IMR-90 (cell line): ENCODE measurements at regions not wholly inside any gene's neighbourhood (a gene's known extent, or its start where the extent isn't known, plus 50 kb on each side); places are given as distances from the start of the nearest gene placed in this dataset.

Source experiments
- BHLHE40 ChIP-seq: fragments of 150-350 bp; IDR thresholded peaks from 2 replicates; pipeline ENCODE4 v1.6.1; 2016; ENCODE audit warnings: mild to moderate bottlenecking, low read depth, low read length
- CEBPB ChIP-seq: IDR thresholded peaks from 2 replicates; pipeline ENCODE4 v1.6.1; 2012; ENCODE audit warnings: low read depth, low read length, improper control_type of control experiment
- FOS ChIP-seq: fragments of 150-350 bp; IDR thresholded peaks from 2 replicates; pipeline ENCODE4 v1.6.1; 2016; ENCODE audit warnings: low read depth, low read length
- MAFK ChIP-seq: IDR thresholded peaks from 2 replicates; pipeline ENCODE4 v1.6.1; 2012; ENCODE audit warnings: low read depth, low read length, improper control_type of control experiment
- POLR2A ChIP-seq: IDR thresholded peaks from 2 replicates; pipeline ENCODE4 v1.6.1; 2012; ENCODE audit warnings: mild to moderate bottlenecking, low read depth, low read length
- RAD21 ChIP-seq: IDR thresholded peaks from 2 replicates; pipeline ENCODE4 v1.6.1; 2012; ENCODE audit warnings: low read length, improper control_type of control experiment
- RCOR1 ChIP-seq: IDR thresholded peaks from 2 replicates; pipeline ENCODE4 v1.6.1; 2012; ENCODE audit warnings: mild to moderate bottlenecking, low read length, improper control_type of control experiment; ENCODE audit not compliant: insufficient replicate concordance
- SMC3 ChIP-seq: fragments of 150-350 bp; IDR thresholded peaks from 2 replicates; pipeline ENCODE4 v1.6.1; 2016; ENCODE audit warnings: low read depth, mild to moderate bottlenecking, antibody characterized with exemption, low read length, moderate library complexity
- TF ChIP-seq, protein P1 (sequence below): conservative IDR thresholded peaks from 2 replicates; pipeline ENCODE4 v1.5.1; 2012; ENCODE audit warnings: mild to moderate bottlenecking, low read depth, low read length, improper control_type of control experiment
- TF ChIP-seq, protein P2 (sequence below): fragments of 150-350 bp; IDR thresholded peaks from 2 replicates; pipeline ENCODE4 v1.6.1; 2017; ENCODE audit warnings: mild to moderate bottlenecking, antibody characterized with exemption, low read length, low read depth

DNA sequence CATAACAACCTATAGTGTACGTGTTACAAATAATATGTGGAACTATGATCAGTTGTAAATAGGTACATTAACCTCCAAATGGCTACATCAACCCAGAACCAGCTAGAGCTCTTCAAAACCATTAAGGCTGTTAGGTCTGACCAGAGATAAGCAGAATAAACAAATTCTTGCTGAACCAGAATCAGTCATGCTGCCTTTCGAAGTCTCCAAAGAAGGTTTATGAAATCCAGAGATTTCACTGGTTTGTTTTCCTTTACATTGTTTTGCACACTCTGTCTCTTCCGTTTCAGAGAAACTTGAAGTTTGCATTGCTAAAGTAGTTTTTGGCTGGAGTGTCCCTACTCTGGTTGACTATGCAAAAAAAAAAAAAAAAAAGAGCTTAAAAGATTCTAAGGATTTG, 177.3 kb upstream of the SLIT2 start:
- TF ChIP-seq POLR2A (no peak), RAD21 (no peak), RCOR1 (no peak), BHLHE40 (no peak), FOS (no peak), CEBPB (no peak), SMC3 (no peak), MAFK (no peak)
- TF ChIP-seq, protein P1, sequence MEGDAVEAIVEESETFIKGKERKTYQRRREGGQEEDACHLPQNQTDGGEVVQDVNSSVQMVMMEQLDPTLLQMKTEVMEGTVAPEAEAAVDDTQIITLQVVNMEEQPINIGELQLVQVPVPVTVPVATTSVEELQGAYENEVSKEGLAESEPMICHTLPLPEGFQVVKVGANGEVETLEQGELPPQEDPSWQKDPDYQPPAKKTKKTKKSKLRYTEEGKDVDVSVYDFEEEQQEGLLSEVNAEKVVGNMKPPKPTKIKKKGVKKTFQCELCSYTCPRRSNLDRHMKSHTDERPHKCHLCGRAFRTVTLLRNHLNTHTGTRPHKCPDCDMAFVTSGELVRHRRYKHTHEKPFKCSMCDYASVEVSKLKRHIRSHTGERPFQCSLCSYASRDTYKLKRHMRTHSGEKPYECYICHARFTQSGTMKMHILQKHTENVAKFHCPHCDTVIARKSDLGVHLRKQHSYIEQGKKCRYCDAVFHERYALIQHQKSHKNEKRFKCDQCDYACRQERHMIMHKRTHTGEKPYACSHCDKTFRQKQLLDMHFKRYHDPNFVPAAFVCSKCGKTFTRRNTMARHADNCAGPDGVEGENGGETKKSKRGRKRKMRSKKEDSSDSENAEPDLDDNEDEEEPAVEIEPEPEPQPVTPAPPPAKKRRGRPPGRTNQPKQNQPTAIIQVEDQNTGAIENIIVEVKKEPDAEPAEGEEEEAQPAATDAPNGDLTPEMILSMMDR, result no peak
- TF ChIP-seq, protein P2, sequence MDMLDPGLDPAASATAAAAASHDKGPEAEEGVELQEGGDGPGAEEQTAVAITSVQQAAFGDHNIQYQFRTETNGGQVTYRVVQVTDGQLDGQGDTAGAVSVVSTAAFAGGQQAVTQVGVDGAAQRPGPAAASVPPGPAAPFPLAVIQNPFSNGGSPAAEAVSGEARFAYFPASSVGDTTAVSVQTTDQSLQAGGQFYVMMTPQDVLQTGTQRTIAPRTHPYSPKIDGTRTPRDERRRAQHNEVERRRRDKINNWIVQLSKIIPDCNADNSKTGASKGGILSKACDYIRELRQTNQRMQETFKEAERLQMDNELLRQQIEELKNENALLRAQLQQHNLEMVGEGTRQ, result no peak
